GM12891 (cell line): ENCODE measurements at regions not wholly inside any gene's neighbourhood (a gene's known extent, or its start where the extent isn't known, plus 50 kb on each side); places are given as distances from the start of the nearest gene placed in this dataset.

Experiments used
- POLR2A ChIP-seq: IDR thresholded peaks from 2 replicates; pipeline ENCODE4 v1.6.1; 2011; ENCODE audit warnings: low read depth, low read length, control low read depth
- TAF1 ChIP-seq: IDR thresholded peaks from 2 replicates; pipeline ENCODE4 v1.6.1; 2011; ENCODE audit warnings: low read depth, low read length, control low read depth

DNA sequence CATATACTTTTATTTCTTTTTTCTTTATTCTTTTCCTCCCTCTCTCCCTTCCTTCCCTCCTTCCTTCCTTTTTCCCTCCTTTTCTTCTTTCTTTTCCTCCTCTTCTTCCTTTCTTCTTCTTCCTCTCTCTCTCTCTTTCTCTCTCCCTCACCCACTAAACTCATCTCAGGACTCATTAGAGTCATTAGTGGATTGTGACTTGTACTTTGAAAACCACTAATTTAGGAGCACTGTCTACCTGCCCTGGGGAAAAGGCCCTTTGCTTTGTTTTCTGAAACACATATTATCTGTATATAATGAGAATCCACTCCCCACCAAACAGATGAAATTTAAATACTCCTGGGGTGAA is 68.7 kb upstream of the CEP85L start:
- TF ChIP-seq TAF1 (no peak), POLR2A (no peak)
